ENCODE measurements at regions not wholly inside any gene's neighbourhood (a gene's known extent, or its start where the extent isn't known, plus 50 kb on each side); places are given as distances from the start of the nearest gene placed in this dataset.

DNA sequence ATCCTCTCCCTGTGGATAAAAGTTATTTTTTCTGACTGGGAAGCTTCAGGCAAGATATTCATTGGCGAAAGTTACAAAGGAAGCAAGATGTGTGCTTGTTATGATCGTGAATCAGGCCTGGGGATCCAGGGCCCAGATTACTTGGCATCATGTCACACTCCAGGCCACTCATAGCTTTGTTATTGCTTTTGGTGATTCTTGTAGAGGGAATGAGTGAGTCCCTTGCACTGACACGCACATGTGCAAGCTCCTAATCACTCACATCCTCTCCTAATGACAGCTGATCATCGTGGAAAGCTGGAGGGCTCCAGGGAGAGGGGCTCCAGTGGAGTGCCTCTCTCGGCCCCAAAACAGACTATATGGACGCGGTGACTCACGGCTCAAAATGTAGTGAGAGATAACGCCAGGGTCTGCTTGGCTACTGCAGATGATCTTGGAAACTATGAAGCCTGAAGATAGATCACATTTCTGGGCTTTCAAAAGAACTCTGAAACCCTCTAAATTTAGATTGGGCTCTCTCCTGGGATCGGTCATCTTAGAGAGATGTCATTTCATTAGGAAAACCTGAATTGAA is 481.1 kb upstream of the USP24 start:
- DNase-seq = peak; percentile 69

DNA sequence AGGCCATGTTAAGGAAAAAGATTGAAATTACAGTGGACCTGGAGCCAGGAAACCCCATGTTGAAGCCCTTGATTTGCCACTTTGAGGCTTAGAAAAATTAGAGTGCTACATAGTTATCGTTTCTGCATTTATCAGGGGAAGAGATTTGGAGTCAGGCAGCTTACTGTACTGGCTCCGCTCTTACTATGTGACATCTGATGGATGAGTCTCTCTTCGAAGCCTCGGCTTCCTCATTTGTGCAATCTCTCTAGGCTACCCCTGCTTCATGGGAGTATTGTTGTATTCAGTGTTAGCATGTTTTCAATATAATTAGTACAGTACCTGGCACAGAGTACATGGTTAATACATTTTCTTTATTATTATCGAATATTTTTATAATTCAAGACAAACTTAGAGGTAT is 480.4 kb upstream of the USP24 start:
- DNase-seq = no peak

DNA sequence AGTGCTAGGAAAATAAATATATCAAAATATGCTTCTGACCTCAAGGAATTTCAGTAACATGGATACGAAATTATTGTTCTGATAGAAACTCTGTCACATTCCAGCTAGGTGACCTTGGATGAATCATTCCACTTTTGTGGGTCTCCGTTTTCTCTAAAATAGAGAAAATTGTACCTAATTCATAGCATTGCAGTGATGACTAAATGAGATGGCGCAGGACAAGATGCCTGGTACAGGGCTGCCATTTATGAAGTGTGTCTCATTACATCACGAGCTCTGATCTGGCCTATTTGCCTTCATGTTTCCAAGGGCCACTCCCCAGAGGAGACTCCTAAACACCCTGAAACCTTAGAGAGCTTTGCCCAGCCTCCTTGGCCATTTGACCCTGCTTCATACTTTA is 480.0 kb upstream of the USP24 start:
- DNase-seq = no peak

DNA sequence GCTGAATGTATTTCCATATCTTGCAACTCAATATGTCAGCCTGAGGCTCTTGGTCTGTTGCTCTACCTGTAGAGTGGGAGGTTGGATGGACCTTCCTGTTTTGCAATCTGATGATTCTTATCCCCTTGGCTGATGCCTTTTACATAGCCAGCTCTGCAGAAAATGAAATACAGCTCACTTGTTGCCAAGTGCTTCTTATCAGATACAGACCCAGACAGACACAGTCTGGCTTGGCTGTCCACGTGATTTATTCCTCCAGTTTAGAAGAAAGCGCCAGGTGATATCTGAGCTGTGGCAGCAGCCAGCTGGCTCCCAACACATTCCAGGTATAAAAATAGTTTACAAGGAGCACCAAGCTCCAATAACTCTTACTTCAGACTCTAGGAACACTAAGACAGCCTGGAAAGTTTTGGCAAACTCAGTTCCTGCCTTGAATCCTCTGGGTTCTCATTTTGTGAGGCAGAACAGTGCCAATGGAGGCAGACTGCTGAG is 479.2 kb upstream of the USP24 start:
- no peak for DNase-seq

DNA sequence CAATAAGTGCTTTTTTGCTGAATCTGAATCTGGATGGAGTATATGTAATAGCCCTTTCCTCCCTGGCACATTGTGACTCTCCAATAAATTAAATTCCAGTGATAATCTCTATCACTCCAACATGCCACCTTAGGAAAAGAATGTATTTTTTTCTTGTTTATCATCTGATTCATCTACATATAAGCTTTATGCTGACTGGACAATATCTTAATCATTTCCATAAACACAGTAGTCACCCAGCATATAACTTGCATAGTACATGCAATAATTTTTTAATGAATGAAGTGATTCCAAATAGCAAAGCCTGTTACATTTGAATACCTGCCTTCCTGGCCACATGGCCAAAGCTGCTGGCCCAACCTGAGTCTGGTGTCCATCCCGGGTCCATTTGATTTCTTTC is 477.6 kb upstream of the USP24 start:
- DNase-seq = no peak

DNA sequence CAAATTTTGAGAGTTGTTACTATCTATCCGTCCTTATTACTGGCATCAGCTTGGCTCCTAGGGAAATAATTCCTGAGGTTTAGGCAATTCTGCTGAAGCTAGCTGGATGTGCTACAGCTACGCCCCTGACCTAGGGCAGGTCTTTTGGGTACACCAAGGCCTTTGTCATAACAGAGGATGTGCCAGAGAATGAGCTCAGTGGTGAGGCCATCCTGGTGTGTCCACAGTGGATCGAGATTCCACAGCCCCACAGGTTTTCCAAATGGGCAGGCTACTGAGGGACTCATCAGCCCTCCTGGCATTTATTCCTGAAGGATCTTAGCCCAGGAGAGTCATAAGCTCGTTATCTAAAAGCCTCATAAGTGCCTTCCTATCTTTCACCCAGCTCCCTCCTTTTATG is 475.2 kb upstream of the USP24 start:
- DNase-seq = no peak

DNA sequence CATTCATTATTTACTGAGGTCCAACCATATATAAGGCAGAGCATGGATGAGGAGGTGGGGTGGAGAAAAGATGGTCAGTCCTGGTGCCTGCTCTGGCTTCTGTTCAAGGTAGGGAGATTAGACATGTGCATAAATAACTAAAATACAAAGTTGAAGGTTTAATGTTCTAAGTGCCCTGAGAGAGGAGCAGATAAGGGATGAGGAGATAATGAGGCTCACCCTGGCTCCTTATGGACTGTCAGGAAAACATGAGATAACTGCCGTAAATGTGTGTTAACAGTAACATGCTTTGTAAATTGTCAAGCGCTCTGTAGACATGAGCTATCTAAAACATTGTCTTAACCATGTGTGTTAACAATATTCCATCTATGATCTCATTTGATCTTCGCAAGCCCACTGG is 474.6 kb upstream of the USP24 start:
- no peak for DNase-seq

DNA sequence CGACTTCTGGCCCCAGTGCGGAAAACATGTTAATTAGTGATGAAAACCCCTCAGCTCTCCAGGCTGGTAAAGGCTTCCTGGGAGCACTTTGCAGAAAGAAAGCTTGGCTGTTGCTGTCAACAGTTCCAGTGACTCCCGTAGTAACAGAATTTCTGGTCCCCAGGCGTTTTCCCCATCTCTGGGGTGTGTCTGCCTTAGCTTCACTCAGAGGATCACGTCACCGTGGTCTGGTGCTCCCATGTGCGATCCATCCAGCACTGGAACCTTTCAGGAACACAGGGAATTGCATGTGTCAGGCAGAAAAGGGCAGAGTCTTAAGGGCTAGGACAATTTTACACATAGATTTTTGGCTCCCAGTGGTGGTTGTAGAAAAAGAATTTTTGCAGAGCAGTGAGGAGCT is 470.4 kb upstream of the USP24 start:
- no peak for DNase-seq

DNA sequence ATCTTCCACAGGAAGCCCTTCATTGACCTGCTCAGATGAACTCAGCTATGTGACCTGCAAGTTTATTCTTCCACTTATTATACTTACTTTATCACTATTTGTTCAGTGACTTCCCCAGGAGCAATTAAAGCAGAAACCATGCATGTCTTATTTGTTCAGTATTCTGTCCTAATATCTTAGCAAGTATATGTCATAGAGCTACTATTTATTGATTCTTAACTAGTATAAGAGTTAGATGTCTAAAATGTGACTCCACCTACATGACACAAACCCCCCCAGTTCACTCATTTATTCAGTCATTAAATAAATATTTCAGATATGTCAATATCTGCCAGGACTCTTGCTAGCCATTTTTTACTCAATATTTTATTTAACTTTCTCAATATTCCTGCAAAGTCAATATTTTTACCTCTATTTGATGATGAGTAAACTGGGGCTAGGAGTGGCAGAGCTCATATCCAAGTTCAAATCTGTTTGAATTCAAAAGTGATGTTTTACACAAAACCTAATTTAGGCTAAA is 469.0 kb upstream of the USP24 start:
- no peak for DNase-seq

DNA sequence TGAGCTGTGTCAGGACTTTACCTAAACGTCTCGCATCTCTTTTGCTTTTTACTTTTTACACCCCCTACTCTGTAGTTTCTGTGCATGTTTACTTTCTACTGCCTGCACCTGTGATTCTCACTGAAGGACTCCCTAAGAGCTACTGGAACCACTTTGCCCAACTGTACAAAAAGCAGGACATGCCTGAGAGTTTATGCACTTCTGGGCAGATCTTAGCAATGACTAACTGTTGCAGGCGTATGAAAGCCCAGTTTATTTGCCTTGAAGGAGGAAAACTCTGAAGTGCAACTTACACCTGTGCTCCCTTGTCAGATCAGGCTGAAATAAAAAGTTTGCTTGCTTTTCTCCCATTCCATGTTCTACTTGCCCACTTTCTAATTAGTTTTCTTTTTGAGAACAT is 467.0 kb upstream of the USP24 start:
- DNase-seq = no peak

DNA sequence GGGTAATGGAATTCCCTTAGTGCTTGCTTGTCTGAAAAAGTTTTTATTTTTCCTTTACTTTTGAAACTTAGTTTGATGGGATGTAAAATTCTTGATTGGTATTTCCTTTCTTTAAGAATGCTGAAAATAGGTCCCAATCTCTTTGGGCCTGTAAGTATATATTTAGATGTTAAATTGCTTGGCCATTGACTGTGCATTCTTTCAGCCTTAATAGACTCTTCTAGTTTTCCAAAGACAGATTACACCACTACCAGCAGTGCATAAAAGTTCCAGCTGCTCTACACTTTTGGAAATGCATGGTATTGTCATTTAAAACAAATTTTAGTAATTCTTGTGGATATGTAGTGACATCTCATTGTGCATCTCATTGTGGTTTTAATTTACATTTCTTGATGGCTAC is 464.8 kb upstream of the USP24 start:
- DNase-seq = peak; percentile 3

DNA sequence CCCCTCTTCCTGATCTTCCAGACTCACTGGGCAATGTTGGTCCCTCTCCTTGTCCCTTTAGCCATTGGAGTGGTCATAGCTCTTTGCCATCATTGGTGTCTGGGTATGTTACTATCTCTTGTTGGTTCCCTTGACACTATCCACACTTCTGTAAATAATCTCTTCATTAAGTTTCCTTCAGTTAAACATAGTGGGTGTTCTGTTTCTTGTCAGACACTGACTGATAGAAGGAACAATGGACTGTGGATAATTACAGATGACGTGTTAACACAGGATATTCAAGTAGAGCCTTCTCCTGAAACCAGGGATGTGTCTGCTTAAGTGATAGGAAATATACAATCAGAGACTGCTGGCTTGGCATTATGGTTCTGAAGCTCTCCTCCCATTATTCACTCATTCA is 458.3 kb upstream of the USP24 start:
- no peak for DNase-seq

DNA sequence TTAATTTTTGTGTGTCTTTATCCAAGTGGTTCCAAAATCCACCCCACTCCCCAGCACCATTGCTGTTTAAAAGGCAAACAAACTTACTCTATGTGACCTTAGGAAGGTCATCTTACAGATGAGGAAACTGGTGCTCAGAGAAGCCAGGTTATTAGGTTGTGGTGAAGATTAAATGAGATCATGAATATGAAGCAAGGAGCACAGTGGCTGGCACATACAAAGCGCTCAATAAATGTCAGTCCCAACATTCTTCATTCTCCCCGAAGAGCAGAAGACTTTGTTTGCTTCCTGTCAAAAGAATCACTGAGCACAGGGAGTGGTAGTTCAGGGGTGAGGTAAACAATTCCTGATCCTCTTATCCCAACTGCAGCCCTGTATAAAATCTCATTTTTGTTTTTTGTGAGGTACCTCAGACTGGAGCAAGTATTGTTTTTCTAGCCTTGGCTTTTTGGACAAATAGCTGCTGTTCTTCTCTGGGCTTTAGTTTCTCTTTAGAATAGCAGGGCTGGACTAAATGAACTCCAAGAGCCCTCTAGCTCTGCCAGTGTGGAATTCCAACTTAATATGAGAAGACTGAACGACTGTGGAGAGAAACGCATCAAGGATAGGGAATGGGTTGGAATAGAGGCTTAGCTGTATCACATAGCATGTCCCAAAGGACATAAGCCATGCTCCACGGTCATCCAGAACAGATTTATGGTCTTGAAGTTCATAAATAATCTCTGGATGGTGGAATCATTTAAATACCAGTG is 455.3 kb upstream of the USP24 start:
- DNase-seq = no peak

DNA sequence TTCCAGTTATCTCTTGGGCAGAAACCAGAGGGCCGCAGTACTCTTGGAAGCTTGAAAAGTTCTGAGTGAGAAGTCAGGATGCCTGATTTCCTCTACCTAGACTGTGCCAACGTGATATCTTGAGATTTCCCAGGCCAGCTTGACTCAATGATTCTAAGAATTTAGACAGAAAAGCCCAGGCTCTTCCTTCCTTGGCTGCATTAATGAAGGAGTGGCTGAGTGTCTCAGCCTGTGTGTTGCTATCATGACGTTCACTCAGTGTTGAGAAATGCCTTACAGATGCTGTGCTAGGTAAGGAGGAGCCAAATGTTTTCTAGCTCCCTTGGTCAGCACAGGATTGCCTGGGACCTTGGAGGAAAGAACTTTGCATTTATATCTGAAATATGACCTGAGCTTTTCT is 454.1 kb upstream of the USP24 start:
- no peak for DNase-seq

DNA sequence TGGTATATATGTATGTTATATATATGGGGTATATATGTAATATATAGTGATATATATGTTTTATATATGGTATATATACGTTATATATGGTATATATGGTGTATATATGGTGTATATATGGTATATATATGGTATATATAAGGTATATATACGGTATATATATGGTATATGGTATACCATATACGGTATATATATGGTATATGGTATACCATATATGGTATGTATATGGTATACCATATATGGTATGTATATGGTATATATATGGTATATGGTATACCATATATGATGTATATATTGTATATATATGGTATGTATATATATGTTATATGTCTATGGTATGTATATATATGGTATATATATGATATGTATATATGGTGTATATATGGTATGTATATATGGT is 447.7 kb upstream of the USP24 start:
- DNase-seq = no peak

DNA sequence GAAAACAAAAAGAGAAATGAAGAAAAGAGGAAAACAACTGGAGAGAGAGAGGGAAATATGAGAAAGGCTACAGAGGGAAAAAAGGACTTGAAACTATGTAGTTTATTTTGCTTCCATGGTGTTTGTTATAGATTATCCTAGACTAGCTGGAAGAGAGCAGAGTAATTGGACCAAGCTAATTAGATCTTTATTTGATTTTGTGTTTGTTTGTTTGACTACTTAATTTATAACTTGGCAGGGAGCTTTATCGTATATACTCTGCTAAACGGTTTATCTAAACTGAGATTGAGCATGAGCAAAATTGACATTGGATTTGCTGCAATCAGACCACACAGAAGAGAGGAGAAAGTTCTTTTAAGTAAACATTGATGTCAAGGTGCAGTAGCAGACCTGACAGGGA is 443.8 kb upstream of the USP24 start:
- DNase-seq = no peak

DNA sequence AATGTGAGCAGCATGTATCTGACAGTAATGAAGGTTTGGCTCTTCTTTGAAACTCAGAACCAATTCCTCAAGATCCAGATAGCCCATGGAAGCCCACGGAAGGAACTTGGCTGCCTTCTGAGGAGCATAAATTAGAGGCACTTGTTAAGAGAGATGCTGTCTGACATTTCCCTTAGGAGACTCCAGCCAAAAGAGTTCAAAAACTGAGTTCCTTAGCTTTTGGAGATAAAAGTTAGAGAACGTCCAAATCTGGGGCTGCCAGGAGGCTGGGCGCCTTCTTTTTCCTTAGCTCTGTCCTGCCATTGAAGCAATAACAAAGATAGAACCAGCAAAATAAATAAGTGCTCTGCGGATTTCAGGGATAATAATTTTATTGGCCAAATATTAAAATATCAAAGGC is 439.6 kb upstream of the USP24 start:
- DNase-seq = no peak

DNA sequence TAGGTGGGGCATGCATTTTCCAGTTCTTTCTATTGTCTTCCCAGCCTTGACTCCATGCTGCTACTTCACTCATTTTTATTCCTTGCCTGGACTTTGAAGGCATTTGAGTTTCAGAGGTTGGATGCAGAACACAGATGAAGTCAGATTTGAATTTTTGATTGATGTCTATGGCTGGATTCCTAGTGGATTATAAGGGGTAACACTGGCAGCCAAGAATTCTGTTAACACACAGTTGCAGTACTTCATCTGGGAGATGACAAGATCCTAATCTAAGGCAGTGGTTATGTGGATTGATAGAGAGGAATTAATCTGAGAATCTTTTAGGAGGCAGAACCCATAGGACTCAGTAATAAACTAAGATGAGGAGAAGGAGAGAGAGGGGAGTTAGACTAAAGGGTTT is 439.0 kb upstream of the USP24 start:
- DNase-seq = no peak

DNA sequence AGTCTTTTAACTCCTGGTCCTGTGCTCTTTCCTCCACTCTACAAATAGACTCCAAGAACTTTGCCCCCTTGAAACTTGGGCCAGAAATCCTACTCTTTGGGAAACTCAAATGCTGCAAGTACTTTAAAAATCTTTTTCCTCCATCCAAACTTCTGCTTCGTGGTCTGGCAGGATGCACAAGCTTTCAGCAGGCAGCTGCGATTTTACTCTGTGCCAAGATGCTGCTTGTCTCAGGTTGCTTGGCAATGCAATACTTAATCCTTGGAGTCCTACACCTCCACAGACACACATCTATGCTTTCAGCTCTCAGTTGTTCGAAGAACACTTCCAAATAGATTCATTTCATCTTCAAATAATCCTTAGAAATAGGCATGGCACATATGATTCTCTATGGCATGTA is 435.3 kb upstream of the USP24 start:
- no peak for DNase-seq

DNA sequence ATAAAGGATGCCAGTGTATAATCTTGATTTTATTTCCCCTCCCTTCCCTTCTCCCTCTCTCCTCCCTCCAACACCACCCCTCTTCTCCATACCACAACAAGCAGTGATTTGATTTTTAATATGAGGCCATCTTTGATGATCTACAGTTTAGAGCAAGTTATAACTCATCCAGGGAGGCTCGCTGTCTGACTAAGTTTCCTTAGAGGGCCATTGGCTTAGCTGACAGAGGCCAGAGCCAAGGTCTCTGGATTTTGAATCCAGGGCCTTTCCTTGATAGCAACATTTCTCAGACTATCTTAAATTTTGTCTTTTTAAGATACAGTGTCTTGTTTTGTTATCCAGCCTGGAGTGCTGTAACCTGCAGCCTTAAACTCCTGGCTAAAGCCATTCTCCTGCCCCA is 431.0 kb upstream of the USP24 start:
- no peak for DNase-seq

DNA sequence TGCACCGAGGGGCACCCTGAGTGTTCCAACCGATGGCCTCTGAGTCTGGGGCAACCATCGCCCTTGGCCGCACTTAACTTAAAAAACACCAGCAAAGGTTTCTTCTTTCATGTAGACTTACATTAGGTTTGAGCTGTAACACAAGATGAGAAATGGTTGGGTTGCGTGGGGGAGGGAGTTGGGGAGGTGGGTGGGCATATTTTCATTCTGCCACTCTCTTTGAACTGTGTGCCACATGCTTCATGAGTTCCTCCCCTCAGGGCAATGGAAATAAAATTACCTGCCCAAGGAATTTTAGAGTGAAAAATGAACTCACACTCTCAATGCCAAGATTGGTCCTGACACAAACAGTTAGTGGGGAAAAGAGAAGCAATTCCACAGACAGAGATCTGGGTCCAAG is 430.1 kb upstream of the USP24 start:
- no peak for DNase-seq

DNA sequence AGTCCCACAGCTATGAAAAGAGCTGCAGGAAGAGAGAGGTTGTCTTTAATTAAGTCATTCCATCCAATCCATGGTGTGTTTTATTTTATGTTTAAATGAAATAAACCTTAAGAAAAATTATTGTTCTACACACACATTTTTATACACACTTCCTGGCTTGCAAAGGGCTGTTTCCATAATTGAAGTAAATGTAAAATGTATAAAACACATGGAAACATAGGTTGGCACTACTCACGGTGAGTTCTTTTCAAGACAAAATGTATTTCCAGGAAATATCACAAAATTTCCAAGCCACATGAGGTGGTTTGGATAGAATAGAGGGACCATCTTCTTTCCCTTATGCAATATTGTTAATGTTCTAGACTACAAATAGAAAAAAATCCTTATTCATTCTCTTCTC is 426.8 kb upstream of the USP24 start:
- DNase-seq = no peak

DNA sequence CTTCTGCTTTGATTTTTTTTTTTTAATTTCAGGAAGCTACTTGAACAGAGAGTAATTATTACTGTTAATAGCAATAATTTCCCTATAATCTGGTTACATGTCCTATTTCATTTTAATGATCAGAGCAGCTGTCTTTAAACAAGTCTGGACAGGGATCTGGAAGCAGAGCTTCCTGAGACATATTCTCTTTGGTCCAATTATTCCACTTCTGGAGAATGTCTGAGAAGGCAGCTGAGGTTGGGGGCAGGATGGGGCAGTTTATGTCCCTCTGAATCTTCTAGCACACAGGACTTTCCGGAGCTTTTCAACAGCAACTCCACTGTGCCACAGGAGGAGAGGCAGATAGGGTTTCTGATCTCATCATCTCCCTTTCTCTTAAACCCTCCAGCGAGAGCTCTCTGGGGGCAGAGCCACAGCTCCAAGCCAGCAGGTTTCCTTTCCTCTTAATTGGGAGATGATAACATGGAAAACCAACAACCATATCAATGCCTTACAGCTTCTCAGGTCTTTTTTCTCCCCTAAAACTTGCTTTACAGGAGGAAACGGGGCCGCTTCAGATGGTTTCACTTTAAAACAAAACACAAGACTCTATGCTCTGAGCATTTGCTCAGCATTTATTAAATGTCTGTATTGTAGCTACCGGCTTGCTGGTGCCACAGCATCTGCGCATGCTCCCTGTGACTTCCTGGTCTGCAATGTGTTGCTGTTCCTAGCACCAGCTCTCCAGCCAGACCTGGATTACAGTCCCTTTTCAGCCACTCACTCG is 425.7 kb upstream of the USP24 start:
- no peak for DNase-seq

DNA sequence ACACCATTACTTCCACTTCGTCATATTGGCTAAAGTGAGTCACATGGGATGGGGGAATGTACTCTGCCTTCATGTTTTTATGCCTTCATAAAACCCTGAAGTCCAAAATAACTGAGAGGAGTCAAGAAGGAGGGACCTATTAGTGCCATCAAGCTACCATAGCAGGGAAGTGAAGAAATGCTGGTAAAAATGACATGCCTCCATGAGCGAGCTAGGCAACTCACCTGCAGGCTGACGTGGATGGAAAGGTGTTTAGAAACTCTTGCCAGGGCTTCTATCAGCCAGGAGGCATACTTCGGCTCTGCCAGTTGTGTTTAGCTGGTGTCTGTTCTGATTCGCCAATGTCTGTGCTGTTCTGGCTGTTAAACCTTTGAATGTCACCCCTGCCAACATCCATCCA is 424.4 kb upstream of the USP24 start:
- DNase-seq = no peak
